Mucosa of descending colon (tissue), 3 donors: ENCODE measurements at regions not wholly inside any gene's neighbourhood (a gene's known extent, or its start where the extent isn't known, plus 50 kb on each side); places are given as distances from the start of the nearest gene placed in this dataset.

Experiments used
- ATAC-seq: fragments of 200-7000 bp; cut with Tn5 transposase; one replicate; pipeline ENCODE4 v1.9.1; 2020; ENCODE audit warnings: mild to moderate bottlenecking, moderate library complexity
- DNase-seq, 3 donors: peaks; one replicate each; pipeline ENCODE4 v3.0.0-alpha.2; 2020
- H3K36me3 ChIP-seq: fragments of 200-600 bp; one replicate; pipeline ENCODE4 v1.8.0; 2021; ENCODE audit warnings: low read depth, mild to moderate bottlenecking
- H3K4me1 ChIP-seq: fragments of 200-600 bp; one replicate; pipeline ENCODE4 v1.8.0; 2021; ENCODE audit warnings: low read depth, mild to moderate bottlenecking
- H3K4me3 ChIP-seq: fragments of 200-600 bp; one replicate; pipeline ENCODE4 v1.8.0; 2021; ENCODE audit warnings: mild to moderate bottlenecking
- H3K9me3 ChIP-seq: fragments of 200-600 bp; one replicate; pipeline ENCODE4 v1.8.0; 2021; ENCODE audit warnings: mild to moderate bottlenecking
- CTCF ChIP-seq: fragments of 200-600 bp; IDR thresholded peaks from one replicate; pipeline ENCODE4 v1.8.0; 2022; ENCODE audit warnings: antibody characterized with exemption, mild to moderate bottlenecking
- intact Hi-C, 2 donors: fragments of 100-400 bp; cut with DNase I in 1 of 2; cut with micrococcal nuclease in 1 of 2; formaldehyde crosslinking; loops; one replicate each; pipeline versions ENCODE4 v1.11.0 to v1.11.1; 2022; cut with DNase I, micrococcal nuclease
- donor health status: DM: no; HTN: no; CAD: no; lungs with moderate emphysema.
- donor health status: DM: no; HTN: no; CAD: no.
- donor health status: DM: no; HTN: yes; CAD: no.

- Histone ChIP-seq H3K36me3 (no peaks in the 10 kb centered on the region), H3K4me3 (no peak overlapping the region), H3K4me1 (no peaks in the 10 kb centered on the region), H3K9me3 (no peaks in the 10 kb centered on the region)
- TF ChIP-seq CTCF, result no peak
- no peak for DNase-seq
- intact Hi-C loops, result no loop called here
- no peak for ATAC-seq
Measured at GRCh38 chr18:8499810-8500675, 109.2 kb upstream of the RAB12 start.

- no peaks in the 10 kb centered on the region for H3K4me1 ChIP-seq
- DNase-seq, result peak in 1 of 3 donors; percentile 6
- no peak overlapping the region for H3K4me3 ChIP-seq
- ATAC-seq, result no peak
- intact Hi-C loops, result no loop called here
- H3K9me3 ChIP-seq, result no peaks in the 10 kb centered on the region
- no peaks in the 10 kb centered on the region for H3K36me3 ChIP-seq
- no peak for TF ChIP-seq CTCF
Measured at GRCh38 chr18:8501044-8501443, 108.2 kb upstream of the RAB12 start.

GRCh38 chr18:8503248-8503647, 106.0 kb upstream of the RAB12 start:
- H3K4me1 ChIP-seq, result no peaks in the 10 kb centered on the region
- ATAC-seq, result no peak

GRCh38 chr18:8504424-8504823, 104.8 kb upstream of the RAB12 start:
- Histone ChIP-seq H3K36me3 (no peaks in the 10 kb centered on the region), H3K4me3 (no peak overlapping the region), H3K4me1 (no peaks in the 10 kb centered on the region), H3K9me3 (no peaks in the 10 kb centered on the region)
- intact Hi-C loops, result no loop called here
- no peak for TF ChIP-seq CTCF
- DNase-seq (no peak), ATAC-seq (no peak)

More at GRCh38 chr18:8503248-8503647, 106.0 kb upstream of the RAB12 start:
- TF ChIP-seq CTCF, result no peak
- Histone ChIP-seq H3K4me3 (no peak overlapping the region), H3K9me3 (no peaks in the 10 kb centered on the region), H3K36me3 (no peaks in the 10 kb centered on the region)
- intact Hi-C loops, result no loop called here
- no peak for DNase-seq

GRCh38 chr18:8504880-8505435, 104.3 kb upstream of the RAB12 start:
- DNase-seq (no peak), ATAC-seq (no peak)
- TF ChIP-seq CTCF, result no peak
- intact Hi-C loops, result no loop called here
- no peaks in the 10 kb centered on the region for H3K36me3 ChIP-seq
- H3K4me1 ChIP-seq, result no peaks in the 10 kb centered on the region
- H3K4me3 ChIP-seq, result no peak overlapping the region
- no peaks in the 10 kb centered on the region for H3K9me3 ChIP-seq
